ENCODE measurements at regions not wholly inside any gene's neighbourhood (a gene's known extent, or its start where the extent isn't known, plus 50 kb on each side); places are given as distances from the start of the nearest gene placed in this dataset.

- Histone ChIP-seq H3K27me3 (ENCODE audit: insufficient read depth, low read length) (no peaks in the 10 kb centered on the region), H3K4me1 (ENCODE audit: control insufficient read depth, insufficient read depth, low read length, unreplicated experiment) (peaks cover 40% of the 10 kb centered on the region), H3K27ac (ENCODE audit: low read depth, low read length) (peak overlapping the region; percentile 56; the same call in 1 of the 2 replicates), H3K36me3 (ENCODE audit: insufficient read depth, low read length) (no peaks in the 10 kb centered on the region), H3K79me2 (ENCODE audit: control insufficient read depth, insufficient read depth, low read length, unreplicated experiment) (no peaks in the 10 kb centered on the region), H3K4me3 (ENCODE audit: low read depth, low read length) (no peak overlapping the region), H2AFZ (ENCODE audit: low read length, unreplicated experiment) (no peak overlapping the region)
Measured at GRCh38 chr5:82335806-82336205, 57.7 kb upstream of the RPS23 start.

GRCh38 chr5:82334856-82335255 lies 56.7 kb upstream of the RPS23 start:
- Histone ChIP-seq H3K4me1 (ENCODE audit: control insufficient read depth, insufficient read depth, low read length, unreplicated experiment) (peaks cover 40% of the 10 kb centered on the region), H2AFZ (ENCODE audit: low read length, unreplicated experiment) (peak overlapping the region; percentile 42), H3K4me3 (ENCODE audit: low read depth, low read length) (no peak overlapping the region), H3K27ac (ENCODE audit: low read depth, low read length) (peak overlapping the region; percentile 56), H3K27me3 (ENCODE audit: insufficient read depth, low read length) (no peaks in the 10 kb centered on the region), H3K36me3 (ENCODE audit: insufficient read depth, low read length) (no peaks in the 10 kb centered on the region), H3K79me2 (ENCODE audit: control insufficient read depth, insufficient read depth, low read length, unreplicated experiment) (no peaks in the 10 kb centered on the region)

DNA sequence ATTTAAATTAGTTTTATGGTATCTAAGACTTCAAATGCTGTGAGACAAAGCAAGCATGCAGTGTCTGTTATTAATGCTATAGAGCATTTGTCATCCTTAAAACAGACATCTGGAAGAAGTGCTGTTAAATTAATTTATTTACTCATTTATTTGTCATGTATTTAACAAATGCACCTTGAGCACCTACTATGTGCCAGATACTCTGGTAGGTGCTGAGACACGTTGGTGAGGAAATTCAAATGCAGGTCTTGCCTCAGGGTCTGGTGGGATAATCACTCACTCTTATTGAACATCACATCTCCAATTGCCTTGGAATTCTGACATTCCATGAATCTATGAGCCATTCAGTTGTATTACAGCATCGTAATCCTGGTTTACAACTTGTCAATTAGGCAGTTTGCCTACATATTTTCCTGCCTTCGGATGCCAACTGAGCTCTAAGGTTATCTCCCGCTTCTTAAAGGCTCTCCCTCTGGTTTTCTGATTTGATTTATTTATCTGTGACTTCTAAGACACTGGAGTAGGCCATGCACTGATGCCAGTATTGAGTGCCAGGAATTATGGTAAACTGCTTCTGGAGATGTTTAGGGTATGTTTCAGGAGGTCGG lies 56.0 kb upstream of the RPS23 start:
- no peaks in the 10 kb centered on the region for H3K36me3 ChIP-seq (ENCODE audit: insufficient read depth, low read length)
- no peaks in the 10 kb centered on the region for H3K79me2 ChIP-seq (ENCODE audit: control insufficient read depth, insufficient read depth, low read length, unreplicated experiment)
- no peaks in the 10 kb centered on the region for H3K27me3 ChIP-seq (ENCODE audit: insufficient read depth, low read length)
- no peak overlapping the region for H2AFZ ChIP-seq (ENCODE audit: low read length, unreplicated experiment)
- no peak overlapping the region for H3K4me3 ChIP-seq (ENCODE audit: low read depth, low read length)
- H3K27ac ChIP-seq (ENCODE audit: low read depth, low read length): peak overlapping the region; percentile 56
- peaks cover 40% of the 10 kb centered on the region for H3K4me1 ChIP-seq (ENCODE audit: control insufficient read depth, insufficient read depth, low read length, unreplicated experiment)

DNA sequence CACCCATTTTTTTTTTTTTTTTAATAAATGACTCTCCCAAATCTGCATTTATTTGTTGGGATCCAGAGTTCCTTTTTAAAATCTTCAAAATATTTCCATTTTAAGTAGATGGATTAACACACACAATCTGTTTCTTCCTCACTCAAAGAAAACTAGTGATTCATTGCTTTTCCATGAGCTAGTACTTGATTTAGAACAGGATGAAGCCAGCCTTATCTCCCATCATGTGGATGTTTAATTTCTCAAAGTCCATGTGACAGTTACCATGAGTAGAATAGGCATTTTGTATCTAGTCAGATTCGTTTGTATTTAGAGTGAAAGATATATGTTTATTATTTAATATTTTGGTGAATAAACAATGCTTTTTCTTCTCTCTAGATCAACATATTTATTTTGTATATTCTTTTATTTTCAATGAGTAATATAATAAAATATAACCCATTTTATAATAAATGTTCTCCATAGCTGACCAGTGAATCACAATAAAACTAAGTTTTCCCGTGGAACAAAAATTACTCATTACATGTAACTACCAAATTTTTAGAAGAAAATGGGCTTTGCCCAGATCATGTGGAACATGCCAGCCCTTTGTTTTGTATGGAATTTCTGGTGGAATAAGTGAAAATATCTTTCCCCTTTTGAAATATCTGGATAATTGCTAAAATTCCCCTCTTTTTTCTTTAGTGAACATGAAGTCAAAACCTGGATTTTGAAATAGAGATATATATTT lies 54.9 kb upstream of the RPS23 start:
- Histone ChIP-seq H3K36me3 (ENCODE audit: insufficient read depth, low read length) (no peaks in the 10 kb centered on the region), H3K4me1 (ENCODE audit: control insufficient read depth, insufficient read depth, low read length, unreplicated experiment) (peaks cover 40% of the 10 kb centered on the region), H3K27ac (ENCODE audit: low read depth, low read length) (peak overlapping the region; percentile 56), H3K4me3 (ENCODE audit: low read depth, low read length) (no peak overlapping the region), H2AFZ (ENCODE audit: low read length, unreplicated experiment) (peak overlapping the region; percentile 92), H3K79me2 (ENCODE audit: control insufficient read depth, insufficient read depth, low read length, unreplicated experiment) (no peaks in the 10 kb centered on the region), H3K27me3 (ENCODE audit: insufficient read depth, low read length) (no peaks in the 10 kb centered on the region)

DNA sequence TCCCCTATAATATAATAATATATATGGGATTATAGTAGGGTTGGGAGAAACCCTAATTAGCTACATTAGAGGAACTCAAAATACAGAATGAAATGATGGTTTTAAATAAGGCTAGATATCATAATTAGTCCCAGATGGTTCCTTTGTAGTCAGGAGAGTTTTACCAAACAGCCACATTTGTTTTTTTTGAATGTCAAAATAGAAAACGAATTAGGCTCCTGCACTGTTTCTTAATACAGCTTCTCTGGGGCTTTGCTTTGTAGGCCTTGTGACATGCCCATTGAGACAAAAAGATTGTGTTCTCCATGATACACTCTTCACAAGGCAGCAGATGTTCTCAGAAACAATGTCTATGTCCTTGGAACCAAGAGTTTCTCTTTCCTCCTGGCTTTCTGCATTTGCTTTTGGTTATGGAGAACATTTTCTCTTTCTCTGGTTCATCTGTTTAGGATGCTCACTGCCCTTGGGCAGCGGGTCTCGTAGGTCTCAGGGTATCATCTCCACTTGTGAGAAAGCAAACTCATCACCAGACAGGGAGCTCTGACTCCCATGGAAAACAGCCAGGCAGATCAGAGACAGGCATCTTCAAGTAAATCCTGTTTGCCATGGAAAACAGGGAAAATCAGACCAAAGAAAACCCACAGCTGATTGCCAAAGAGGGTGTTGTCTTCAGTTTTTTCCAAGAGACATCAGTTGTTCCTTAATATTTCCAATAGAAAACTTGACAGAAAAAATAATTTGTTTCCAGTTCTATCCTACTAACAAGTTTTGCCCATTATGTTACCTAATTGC lies 54.1 kb upstream of the RPS23 start:
- H2AFZ ChIP-seq (ENCODE audit: low read length, unreplicated experiment): peak overlapping the region; percentile 92
- H3K27ac ChIP-seq (ENCODE audit: low read depth, low read length): peak overlapping the region; percentile 56
- no peak overlapping the region for H3K4me3 ChIP-seq (ENCODE audit: low read depth, low read length)
- no peaks in the 10 kb centered on the region for H3K36me3 ChIP-seq (ENCODE audit: insufficient read depth, low read length)
- H3K79me2 ChIP-seq (ENCODE audit: control insufficient read depth, insufficient read depth, low read length, unreplicated experiment): no peaks in the 10 kb centered on the region
- H3K27me3 ChIP-seq (ENCODE audit: insufficient read depth, low read length): no peaks in the 10 kb centered on the region
- peaks cover 40% of the 10 kb centered on the region for H3K4me1 ChIP-seq (ENCODE audit: control insufficient read depth, insufficient read depth, low read length, unreplicated experiment)

GRCh38 chr5:82331557-82331956 lies 53.4 kb upstream of the RPS23 start:
- no peak overlapping the region for H2AFZ ChIP-seq (ENCODE audit: low read length, unreplicated experiment)
- no peaks in the 10 kb centered on the region for H3K79me2 ChIP-seq (ENCODE audit: control insufficient read depth, insufficient read depth, low read length, unreplicated experiment)
- H3K27ac ChIP-seq (ENCODE audit: low read depth, low read length): no peak overlapping the region
- H3K36me3 ChIP-seq (ENCODE audit: insufficient read depth, low read length): no peaks in the 10 kb centered on the region
- no peak overlapping the region for H3K4me3 ChIP-seq (ENCODE audit: low read depth, low read length)
- H3K4me1 ChIP-seq (ENCODE audit: control insufficient read depth, insufficient read depth, low read length, unreplicated experiment): peaks cover 38% of the 10 kb centered on the region
- H3K27me3 ChIP-seq (ENCODE audit: insufficient read depth, low read length): no peaks in the 10 kb centered on the region

DNA sequence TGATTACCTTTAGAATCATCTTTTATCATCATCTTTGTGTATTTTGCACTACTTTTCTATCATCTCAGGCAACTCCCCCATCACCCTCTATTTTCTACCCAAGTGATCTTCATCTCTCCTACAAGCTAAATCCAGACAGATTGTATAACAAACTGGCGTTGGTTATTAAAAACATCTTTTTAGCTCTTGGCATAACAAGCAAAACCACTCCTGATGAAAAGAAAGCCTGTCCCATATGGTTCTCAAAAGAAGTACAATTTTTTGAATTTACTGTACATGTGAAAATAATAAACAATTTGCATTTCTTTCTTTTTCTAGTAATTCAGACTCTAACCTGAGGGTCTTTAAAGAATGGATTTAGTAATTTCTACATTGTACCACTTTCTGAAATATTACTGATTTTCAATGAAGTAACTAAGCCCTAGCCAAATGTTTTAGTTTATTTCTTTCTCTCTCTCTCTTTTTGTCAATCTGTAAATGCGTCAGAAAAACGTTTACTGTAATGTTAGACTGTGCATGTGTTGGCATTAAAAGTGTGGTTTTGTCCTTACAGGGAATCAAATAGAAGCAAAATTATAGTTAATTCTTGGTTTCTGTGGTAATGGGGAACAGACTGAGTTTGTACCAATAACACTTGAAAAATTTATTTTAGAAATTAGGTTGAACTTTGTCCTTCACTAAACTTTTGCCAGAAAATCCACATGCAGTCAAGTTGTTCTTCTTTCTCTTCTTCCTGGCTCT lies 52.5 kb upstream of the RPS23 start:
- Histone ChIP-seq H3K4me3 (ENCODE audit: low read depth, low read length) (no peak overlapping the region), H2AFZ (ENCODE audit: low read length, unreplicated experiment) (no peak overlapping the region), H3K27me3 (ENCODE audit: insufficient read depth, low read length) (0 out of 2 replicates have a peak, but pooled peaks cover under 1% of the 10 kb centered on the region), H3K36me3 (ENCODE audit: insufficient read depth, low read length) (no peaks in the 10 kb centered on the region), H3K4me1 (ENCODE audit: control insufficient read depth, insufficient read depth, low read length, unreplicated experiment) (peaks cover 29% of the 10 kb centered on the region), H3K79me2 (ENCODE audit: control insufficient read depth, insufficient read depth, low read length, unreplicated experiment) (no peaks in the 10 kb centered on the region), H3K27ac (ENCODE audit: low read depth, low read length) (no peak overlapping the region)

GRCh38 chr5:82329393-82329792 lies 51.2 kb upstream of the RPS23 start:
- no peaks in the 10 kb centered on the region for H3K79me2 ChIP-seq (ENCODE audit: control insufficient read depth, insufficient read depth, low read length, unreplicated experiment)
- H3K27ac ChIP-seq (ENCODE audit: low read depth, low read length): no peak overlapping the region
- peaks cover 14% of the 10 kb centered on the region; the same call in 1 of the 2 replicates for H3K27me3 ChIP-seq (ENCODE audit: insufficient read depth, low read length)
- H3K4me1 ChIP-seq (ENCODE audit: control insufficient read depth, insufficient read depth, low read length, unreplicated experiment): peaks cover 16% of the 10 kb centered on the region
- H3K36me3 ChIP-seq (ENCODE audit: insufficient read depth, low read length): no peaks in the 10 kb centered on the region
- no peak overlapping the region for H2AFZ ChIP-seq (ENCODE audit: low read length, unreplicated experiment)
- no peak overlapping the region for H3K4me3 ChIP-seq (ENCODE audit: low read depth, low read length)

All from ACC112 (cell line).